Caki2 (cell line): ENCODE measurements at regions not wholly inside any gene's neighbourhood (a gene's known extent, or its start where the extent isn't known, plus 50 kb on each side); places are given as distances from the start of the nearest gene placed in this dataset.

Experiments
- DNase-seq: peaks from one replicate; pipeline ENCODE4 v3.0.0-alpha.2; 2015; ENCODE audit warnings: low read depth
- in situ Hi-C: cut with HindIII; loops from 2 replicates; pipeline ENCODE4 v1.10.0; 2016; ENCODE audit warnings: low sequenced_read_pairs, low pct_unique_long_range_greater_than_20kb, mixed read lengths

GRCh38 chr6:167714152-167714551 is 112.6 kb upstream of the AFDN start:
- in situ Hi-C loops, result no loop called here
- no peak for DNase-seq

- in situ Hi-C loops, result no loop called here
- no peak for DNase-seq
These were observed 109.3 kb upstream of the AFDN start for GRCh38 chr6:167717455-167717854.

GRCh38 chr6:167717867-167718266 is 108.8 kb upstream of the AFDN start:
- in situ Hi-C loops, result no loop called here

GRCh38 chr6:167719920-167720319 is 106.8 kb upstream of the AFDN start:
- in situ Hi-C loops, result no loop called here
- DNase-seq, result no peak

More at GRCh38 chr6:167717867-167718266, 108.8 kb upstream of the AFDN start:
- no peak for DNase-seq

- in situ Hi-C loops, result no loop called here
These were observed 106.0 kb upstream of the AFDN start for GRCh38 chr6:167720456-167721285.

GRCh38 chr6:167721291-167721690 is 105.4 kb upstream of the AFDN start:
- DNase-seq, result no peak
- in situ Hi-C loops, result no loop called here

More at GRCh38 chr6:167720456-167721285, 106.0 kb upstream of the AFDN start:
- DNase-seq, result no peak

- no peak for DNase-seq
- in situ Hi-C loops, result no loop called here
These were observed 103.9 kb upstream of the AFDN start for GRCh38 chr6:167722634-167723309.

- in situ Hi-C loops, result no loop called here
- no peak for DNase-seq
These were observed 100.6 kb upstream of the AFDN start for GRCh38 chr6:167726043-167726621.

- no peak for DNase-seq
- in situ Hi-C loops, result no loop called here
These were observed 96.3 kb upstream of the AFDN start for GRCh38 chr6:167730441-167730840.

GRCh38 chr6:167731216-167731615 is 95.5 kb upstream of the AFDN start:
- in situ Hi-C loops, result no loop called here
- no peak for DNase-seq

- in situ Hi-C loops, result no loop called here
- DNase-seq, result no peak
These were observed 94.8 kb upstream of the AFDN start for GRCh38 chr6:167731731-167732422.

- in situ Hi-C loops, result no loop called here
- no peak for DNase-seq
These were observed 92.7 kb upstream of the AFDN start for GRCh38 chr6:167733740-167734661.

- in situ Hi-C loops, result no loop called here
- no peak for DNase-seq
These were observed 92.0 kb upstream of the AFDN start for GRCh38 chr6:167734662-167735083.

- DNase-seq, result no peak
- in situ Hi-C loops, result no loop called here
These were observed 91.4 kb upstream of the AFDN start for GRCh38 chr6:167735084-167735950.

- in situ Hi-C loops, result no loop called here
- DNase-seq, result no peak
These were observed 90.8 kb upstream of the AFDN start for GRCh38 chr6:167735951-167736288.

- in situ Hi-C loops, result no loop called here
These were observed 90.1 kb upstream of the AFDN start for GRCh38 chr6:167736486-167737204.

More at GRCh38 chr6:167736486-167737204, 90.1 kb upstream of the AFDN start:
- no peak for DNase-seq
